GM21576 (cell line): ENCODE measurements at regions not wholly inside any gene's neighbourhood (a gene's known extent, or its start where the extent isn't known, plus 50 kb on each side); places are given as distances from the start of the nearest gene placed in this dataset.
"Not testable (repeated sequence)": the region's sequence is repeated elsewhere in the genome, so short reads cannot be mapped to it uniquely, and the experiment has no call there.

Source experiments
- ATAC-seq: cut with Tn5 transposase; IDR thresholded peaks from one replicate; pipeline ENCODE4 v1.9.1; 2021; ENCODE audit warnings: mild to moderate bottlenecking, moderate library complexity; ENCODE audit not compliant: unreplicated experiment

DNA sequence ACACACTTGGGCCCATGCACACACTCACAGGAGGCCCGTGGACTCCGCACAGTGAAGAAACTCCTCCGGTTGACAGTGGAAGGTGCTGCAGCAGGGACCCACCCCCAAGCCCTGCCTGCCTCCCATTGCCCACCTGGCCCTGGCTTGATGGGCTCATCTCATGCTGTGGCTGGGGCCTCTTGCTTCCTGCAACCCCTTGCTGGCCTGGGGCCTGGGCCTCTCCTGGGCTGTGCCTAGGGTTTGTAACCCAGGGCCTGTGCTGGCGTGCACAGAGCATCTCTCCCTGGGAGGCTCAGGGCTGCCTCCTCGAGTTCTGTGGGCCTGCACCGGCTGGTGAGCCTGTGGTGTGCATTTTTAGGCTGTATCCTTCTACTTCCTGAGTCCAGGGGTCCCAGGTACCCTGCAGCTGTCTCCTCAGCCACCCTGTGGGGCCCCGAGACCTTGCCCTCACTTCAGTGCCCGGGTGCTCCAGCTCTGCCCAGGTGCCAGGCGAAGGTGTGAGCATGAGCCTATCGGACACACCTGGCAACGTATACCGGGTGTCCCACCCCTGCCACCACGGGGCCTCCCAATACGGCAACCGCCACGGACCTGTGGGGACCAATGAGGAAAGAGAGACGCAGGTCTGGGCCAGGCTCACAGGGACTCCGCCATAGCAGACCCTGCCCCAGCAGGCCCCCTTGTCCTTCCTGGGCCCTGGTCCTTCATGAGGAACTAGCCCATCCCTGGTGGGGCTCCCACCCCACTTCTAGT, 158.3 kb upstream of the POTEB2 start:
- ATAC-seq, result not testable (repeated sequence)

DNA sequence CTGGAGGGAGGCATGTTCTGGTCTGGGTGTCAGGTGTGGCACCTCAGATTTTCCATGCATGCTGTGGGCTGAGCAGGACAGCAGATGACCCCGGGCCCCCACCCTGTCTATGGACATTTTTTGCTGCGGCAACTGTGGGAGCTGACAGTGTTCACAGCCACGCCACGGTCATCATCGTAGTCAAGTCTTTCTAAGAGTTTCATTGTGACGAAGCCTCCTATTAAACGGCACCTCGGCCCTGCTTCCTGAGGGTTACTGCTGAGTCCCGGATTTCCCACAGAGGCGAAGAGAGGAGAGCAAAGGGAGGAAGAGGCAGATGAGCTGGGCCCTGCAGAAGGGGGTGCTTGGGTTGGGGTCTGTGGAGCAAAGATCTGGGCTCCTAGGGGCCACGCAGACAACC, 152.1 kb upstream of the POTEB2 start:
- not testable (repeated sequence) for ATAC-seq

DNA sequence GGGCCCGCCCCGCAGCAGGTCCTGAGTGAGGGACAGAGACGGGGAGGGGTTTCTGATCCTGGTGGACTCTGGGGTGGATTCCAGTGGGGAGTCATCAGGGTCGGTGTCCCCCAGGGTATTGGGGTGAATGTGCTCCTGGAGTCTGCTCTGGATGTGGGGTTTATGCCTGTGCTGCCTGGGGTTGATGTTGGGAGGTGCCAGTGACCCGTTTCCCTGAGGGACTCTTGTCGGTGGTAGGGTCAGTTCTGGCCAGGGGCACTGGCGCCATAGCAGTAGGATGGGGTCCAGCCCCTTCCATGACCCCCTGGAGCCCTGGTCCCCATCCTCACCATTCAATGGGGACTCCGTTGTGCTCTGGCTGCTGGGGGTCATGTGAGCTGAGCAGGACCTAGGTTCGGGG, 151.2 kb upstream of the POTEB2 start:
- ATAC-seq, result not testable (repeated sequence)

DNA sequence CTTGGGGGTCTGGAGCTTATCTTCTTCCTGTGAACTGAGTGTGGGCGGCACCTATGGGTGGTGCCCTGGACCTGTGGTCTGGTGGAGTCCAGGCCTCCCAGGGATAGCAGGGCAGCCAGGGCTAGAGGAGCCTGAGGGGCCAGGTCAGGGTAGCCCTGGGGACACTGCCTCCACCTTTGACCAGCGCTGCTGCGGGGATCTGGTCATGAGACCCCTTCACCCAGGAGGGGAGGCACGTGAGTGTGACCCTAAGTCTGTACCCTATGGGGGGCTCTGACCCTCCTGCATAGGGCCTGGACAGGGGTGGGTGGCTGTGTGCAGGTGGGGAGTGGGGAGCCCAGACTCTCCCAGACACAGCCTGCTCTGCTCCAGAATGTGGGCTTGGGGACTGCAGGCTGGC, 150.5 kb upstream of the POTEB2 start:
- ATAC-seq, result not testable (repeated sequence)

DNA sequence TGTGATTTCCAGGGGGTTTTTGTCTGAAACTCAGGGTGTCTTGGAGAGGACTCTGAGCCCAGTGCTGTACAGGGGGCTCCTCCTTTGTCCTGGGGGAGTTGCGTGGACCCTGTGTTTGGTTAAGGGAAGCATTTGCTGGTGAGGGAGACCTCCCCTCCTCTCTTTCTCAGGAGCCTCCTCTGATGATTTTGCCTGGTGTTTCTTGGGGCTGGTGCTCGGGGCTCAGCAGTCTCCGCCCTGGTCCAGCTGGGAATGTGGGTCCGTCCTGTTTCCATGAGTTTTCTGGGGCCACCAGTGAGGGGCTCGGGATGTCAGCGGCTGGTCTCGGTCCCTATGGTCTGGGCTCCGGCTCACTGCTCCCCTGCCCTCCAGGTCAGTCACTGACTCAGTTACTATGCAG, 149.1 kb upstream of the POTEB2 start:
- not testable (repeated sequence) for ATAC-seq

DNA sequence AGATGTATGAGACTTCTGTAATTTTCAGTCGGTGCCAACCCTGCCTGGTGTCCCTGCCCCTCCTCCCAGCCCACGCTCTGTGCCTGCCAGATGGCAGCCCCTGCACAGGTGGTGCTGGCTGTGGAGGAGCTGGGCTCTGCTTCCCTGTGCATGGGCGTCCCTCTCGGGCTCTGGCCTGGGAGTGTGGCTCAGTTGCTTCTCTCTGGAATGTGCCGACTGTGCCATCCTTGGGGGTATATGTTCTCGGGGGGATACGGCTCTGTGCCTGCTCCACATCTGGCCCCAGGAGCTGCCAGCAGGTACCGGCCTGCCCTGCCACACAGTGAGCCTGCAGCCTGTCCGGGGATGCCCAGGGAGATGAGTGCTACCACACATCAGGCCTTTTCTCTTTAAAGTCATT, 147.2 kb upstream of the POTEB2 start:
- ATAC-seq, result not testable (repeated sequence)

DNA sequence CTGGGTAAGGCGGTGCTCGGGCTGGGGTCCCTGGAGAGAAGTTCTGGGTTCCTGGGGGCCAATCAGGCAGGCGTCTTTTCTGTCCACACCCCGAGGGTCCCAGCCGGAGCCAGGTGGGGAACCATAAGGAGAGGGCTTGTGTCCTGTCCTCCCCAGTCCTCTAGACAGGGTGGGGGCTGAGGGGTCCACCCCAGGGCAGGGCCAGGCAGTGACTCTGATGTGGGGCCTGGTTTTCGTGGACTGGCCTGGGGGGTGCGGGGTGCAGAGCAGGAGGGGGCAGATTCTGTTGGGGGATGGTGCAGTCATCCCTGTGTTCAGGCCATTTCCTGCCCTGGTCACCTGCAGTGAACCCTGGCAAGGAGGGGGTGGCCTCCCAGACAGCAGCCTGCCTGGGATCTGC, 143.5 kb upstream of the POTEB2 start:
- not testable (repeated sequence) for ATAC-seq

DNA sequence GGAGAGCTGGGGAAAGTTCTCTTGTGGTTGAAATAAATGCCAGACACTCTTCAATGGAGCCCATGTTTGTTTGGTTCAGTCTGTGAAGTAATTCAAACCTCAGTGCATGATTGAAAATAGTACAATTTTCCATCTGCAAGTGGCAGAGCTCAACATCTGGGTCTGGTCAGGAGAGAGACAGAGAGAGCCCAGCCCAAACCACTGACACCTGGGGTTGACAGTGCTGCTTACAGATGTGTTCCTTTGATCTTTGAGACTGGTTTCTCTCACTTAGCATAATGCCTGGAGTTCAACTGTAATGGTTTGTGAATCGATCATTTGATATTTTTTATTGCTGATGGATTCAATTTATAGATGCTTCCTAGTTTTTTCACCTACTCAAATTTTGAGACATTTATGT, 137.3 kb upstream of the POTEB2 start:
- ATAC-seq, result not testable (repeated sequence)

DNA sequence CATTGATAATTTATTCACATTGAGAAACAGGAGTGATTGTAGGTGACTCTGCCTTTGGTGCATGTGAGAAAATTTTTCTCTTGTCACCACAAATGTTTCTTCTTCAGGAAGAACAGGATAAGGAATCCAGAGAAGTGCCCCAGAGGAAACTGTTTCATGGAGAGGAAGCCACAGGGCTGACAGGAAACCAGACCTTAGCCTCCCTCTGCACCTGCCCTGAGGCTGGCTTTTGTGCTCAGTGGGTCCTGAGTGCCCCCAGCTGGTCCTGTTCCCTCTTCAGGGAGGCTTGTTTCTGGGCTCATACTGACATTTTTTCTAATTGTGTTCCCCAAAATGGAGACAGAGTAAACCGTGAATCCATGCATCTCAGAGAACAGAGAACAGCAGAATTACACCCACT, 135.8 kb upstream of the POTEB2 start:
- not testable (repeated sequence) for ATAC-seq

DNA sequence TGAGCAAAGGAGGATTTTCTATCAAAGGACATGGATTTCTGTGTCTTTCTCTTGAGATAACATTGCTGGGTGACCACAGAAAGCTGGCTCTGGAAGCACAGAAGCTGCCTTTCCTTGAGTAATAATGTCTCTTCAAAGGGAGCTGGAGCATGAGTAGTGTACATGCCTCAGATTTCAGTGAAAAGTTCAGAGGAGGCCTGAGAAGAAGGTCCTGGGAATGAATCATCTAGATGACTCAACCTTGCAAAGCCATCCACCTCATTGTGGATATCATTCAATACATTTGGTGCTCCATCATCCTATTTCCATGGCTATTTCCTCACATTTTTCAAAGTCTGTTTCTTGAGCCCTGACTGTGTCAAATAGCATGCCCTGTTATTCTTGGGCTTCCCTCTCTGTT, 125.6 kb upstream of the POTEB2 start:
- not testable (repeated sequence) for ATAC-seq

DNA sequence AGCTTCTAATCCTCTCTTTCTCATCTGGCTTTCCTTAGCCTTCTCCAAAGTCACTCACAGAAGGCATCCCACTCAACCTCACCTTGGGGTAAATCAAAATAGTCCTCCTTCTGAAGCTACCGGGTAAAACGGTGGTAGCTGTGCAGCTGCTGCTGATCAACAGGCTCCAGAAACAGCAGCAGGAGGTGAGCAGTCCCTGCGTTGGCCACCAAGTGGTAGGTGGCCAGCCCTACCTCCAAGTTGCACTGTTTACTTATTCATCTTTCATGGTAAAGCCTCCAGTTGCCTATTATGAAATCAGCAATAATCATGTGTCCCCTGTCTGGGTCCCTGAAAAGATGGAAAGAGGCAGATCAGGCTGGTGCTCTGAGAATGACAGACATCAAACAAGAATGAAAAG, 125.1 kb upstream of the POTEB2 start:
- ATAC-seq, result not testable (repeated sequence)

DNA sequence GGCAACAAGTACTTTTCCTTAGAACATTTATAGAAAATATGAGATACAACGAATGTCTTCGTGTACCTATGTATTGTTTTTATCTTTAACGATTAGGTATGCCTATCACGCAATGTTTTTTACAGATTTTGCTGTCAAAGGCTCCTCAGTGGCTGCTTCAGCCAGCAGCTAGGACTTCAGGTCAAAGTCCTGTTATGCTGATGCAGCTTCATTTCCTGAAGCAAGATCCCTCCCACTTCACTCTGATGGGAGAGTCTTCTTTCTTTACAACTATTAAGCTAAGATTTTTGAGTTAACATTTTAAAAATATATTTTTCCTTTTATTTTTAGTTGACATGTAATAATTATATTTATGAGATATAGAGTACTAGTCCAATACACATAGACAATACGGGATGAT, 120.7 kb upstream of the POTEB2 start:
- not testable (repeated sequence) for ATAC-seq

DNA sequence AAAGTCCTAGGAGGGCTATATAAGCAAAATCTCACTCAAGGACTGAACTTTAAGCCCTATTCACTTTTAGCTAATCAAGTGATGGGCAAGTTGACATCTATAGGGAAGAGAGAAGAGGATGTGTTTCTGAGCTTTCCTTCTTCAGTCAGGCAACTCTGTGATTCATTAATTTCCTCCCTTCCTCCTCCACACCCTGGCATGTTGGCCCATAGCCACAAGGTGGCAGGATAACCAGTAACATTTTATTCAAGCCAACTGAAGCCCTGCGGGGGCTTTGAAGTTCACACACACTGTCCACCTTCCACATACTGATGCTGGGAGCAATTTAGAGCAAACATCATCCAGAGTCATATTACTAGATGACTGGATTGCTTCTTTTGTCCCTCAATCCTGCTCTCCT, 111.9 kb upstream of the POTEB2 start:
- ATAC-seq, result peak; percentile 98

DNA sequence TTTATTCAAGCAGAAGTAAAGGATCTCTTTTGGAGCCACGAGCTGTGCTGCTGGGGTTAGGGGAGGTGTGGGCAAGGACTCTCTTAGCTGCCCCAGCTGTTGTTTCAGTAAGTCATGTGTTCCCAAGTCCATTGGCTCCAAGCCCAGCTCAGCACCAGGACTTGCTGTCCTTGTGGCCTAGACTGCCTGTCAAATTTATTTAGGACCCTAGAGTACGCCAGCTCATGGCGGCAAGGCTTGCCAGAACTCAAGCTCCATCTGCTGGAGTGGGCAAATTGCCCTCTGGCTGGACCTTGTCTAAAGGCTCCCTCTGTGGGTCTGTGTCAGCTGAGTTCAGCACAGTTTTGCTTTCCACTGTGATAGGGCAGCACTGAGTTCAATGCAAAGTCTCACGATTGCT, 106.6 kb upstream of the POTEB2 start:
- not testable (repeated sequence) for ATAC-seq

DNA sequence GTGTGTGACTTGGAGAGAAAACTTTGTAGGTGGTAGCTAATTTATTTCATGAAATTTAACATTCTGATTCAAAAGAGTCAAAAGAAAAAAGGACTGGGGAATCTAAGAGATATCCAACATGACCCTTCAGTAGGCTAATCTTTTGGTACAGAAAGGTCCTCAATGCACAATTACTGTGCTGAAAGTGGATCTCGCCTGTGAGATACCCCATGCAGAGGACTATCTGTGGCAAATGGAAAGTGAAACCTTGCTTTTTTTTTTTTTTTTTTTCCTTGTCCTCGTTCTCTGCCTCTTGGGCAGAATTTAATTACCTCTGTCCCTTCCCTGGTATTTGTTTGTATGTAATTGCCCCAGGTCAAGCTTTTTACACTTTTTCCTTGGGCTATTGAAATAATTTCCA, 93.2 kb upstream of the POTEB2 start:
- not testable (repeated sequence) for ATAC-seq

DNA sequence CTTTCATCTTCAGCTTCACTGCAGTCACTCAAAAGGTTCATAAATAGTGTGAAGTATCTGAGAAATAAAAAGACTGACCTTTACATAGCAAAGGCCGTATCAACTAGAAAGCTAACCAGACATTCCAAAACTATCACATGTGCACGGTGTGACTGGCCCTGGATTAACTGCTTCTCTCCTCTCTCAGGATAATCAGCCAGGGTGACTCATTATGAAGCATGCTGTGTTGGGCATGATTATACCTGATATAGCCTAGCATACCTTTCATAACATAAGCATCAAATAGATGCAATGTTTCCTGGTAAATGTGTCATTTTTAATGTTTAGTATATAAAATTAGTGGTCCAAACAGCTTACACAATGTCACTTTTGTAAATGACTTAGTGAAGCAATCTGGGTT, 63.2 kb upstream of the POTEB2 start:
- not testable (repeated sequence) for ATAC-seq
